ENCODE measurements at regions not wholly inside any gene's neighbourhood (a gene's known extent, or its start where the extent isn't known, plus 50 kb on each side); places are given as distances from the start of the nearest gene placed in this dataset.

DNA sequence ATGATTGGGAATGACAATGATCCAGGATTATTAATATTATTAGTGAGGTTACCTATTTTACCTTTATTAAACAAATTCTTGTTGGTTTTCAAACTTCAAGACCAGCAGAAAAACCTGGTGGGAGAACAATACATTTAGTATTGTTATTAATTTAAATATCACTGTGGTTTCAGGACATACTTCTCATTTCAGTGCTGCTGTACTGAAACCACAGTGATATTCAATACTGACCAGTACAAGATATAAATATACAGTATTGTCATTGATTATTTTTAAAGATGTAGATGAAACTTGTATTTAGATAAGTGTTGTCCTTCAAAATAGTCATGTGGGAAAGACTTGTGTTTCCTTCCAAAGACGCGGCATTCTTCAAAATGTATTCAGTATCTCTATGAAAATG is 1047.3 kb upstream of the CELF4 start:
- no peak for TF ChIP-seq ZNF274 (IDR thresholded peaks at IDR 0.05; ENCODE audit: low read depth, low read length)
- no peak for TF ChIP-seq YY1 (IDR thresholded peaks at IDR 0.05; ENCODE audit: insufficient read depth, insufficient read length)
- TF ChIP-seq SUZ12 (IDR thresholded peaks at IDR 0.05; ENCODE audit: extremely low read depth, insufficient read depth, insufficient read length): no peak

Measured in NT2/D1 (cell line).